ENCODE measurements at regions not wholly inside any gene's neighbourhood (a gene's known extent, or its start where the extent isn't known, plus 50 kb on each side); places are given as distances from the start of the nearest gene placed in this dataset.

GRCh38 chr4:145299380-145300076, 119.1 kb upstream of the OTUD4 start (continued):
- TF ChIP-seq PAX5 (IDR thresholded peaks at IDR 0.05; ENCODE audit: borderline replicate concordance, low read depth, low read length), result peak; percentile 59; the same call in 1 of the 2 replicates
- no peak for TF ChIP-seq REST (IDR thresholded peaks at IDR 0.05; ENCODE audit: low read depth, low read length)
- TF ChIP-seq STAT3 (IDR thresholded peaks at IDR 0.05; ENCODE audit: low read depth, low read length), result peak; percentile 75; the same call in 1 of the 2 replicates
- TF ChIP-seq EED (IDR thresholded peaks at IDR 0.05; ENCODE audit: low read depth), result peak; percentile 94
- TF ChIP-seq, protein P1, sequence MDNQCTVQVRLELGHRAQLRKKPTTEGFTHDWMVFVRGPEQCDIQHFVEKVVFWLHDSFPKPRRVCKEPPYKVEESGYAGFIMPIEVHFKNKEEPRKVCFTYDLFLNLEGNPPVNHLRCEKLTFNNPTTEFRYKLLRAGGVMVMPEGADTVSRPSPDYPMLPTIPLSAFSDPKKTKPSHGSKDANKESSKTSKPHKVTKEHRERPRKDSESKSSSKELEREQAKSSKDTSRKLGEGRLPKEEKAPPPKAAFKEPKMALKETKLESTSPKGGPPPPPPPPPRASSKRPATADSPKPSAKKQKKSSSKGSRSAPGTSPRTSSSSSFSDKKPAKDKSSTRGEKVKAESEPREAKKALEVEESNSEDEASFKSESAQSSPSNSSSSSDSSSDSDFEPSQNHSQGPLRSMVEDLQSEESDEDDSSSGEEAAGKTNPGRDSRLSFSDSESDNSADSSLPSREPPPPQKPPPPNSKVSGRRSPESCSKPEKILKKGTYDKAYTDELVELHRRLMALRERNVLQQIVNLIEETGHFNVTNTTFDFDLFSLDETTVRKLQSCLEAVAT (IDR thresholded peaks at IDR 0.05), result peak; percentile 83; the same call in 1 of the 2 replicates
- peak; percentile 89 for TF ChIP-seq CREM (IDR thresholded peaks at IDR 0.05; ENCODE audit: low read depth)
- no peak for TF ChIP-seq LARP7 (IDR thresholded peaks at IDR 0.05)
- 0 out of 4 replicates have a peak, but pooled peaks of 1 of the 2 experiments have one; percentile 26 for TF ChIP-seq SRF (IDR thresholded peaks at IDR 0.05; ENCODE audit: low read depth in 2 of 2, low read length in 2 of 2)
- TF ChIP-seq BCLAF1 (IDR thresholded peaks at IDR 0.05), result no peak
- TF ChIP-seq YBX1 (IDR thresholded peaks at IDR 0.05), result no peak
- TF ChIP-seq ZBED1 (IDR thresholded peaks at IDR 0.05; ENCODE audit: borderline replicate concordance), result peak; percentile 89
- TF ChIP-seq SPI1 (IDR thresholded peaks at IDR 0.05; ENCODE audit: borderline replicate concordance, insufficient read depth, low read depth, low read length), result peak; percentile 23; the same call in 1 of the 2 replicates
- 0 out of 2 replicates have a peak, but pooled peaks have one; percentile 29 for TF ChIP-seq MYB (IDR thresholded peaks at IDR 0.05; ENCODE audit: borderline replicate concordance, low read depth, low read length)
- peak; percentile 69; the same call in 1 of the 2 replicates for TF ChIP-seq IRF4 (IDR thresholded peaks at IDR 0.05; ENCODE audit: low read depth, low read length)
- no peak for TF ChIP-seq RAD51 (IDR thresholded peaks at IDR 0.05)
- TF ChIP-seq POU2F2 (IDR thresholded peaks at IDR 0.05; ENCODE audit: borderline replicate concordance, low read depth, low read length), result peak; percentile 72; the same call in 1 of the 3 replicates
- TF ChIP-seq ATF7 (IDR thresholded peaks at IDR 0.05; ENCODE audit: low read depth), result peak; percentile 64; the same call in 1 of the 2 replicates
- peak; percentile 63; the same call in 1 of the 2 replicates for TF ChIP-seq NBN (IDR thresholded peaks at IDR 0.05)
- peak; percentile 62 for TF ChIP-seq SKIL (IDR thresholded peaks at IDR 0.05; ENCODE audit: low read depth, poor library complexity, severe bottlenecking)
- peak; percentile 22 for TF ChIP-seq SP1 (IDR thresholded peaks at IDR 0.05; ENCODE audit: low read depth, low read length)
- TF ChIP-seq NFIC (IDR thresholded peaks at IDR 0.05; ENCODE audit: low read depth, low read length), result peak; percentile 94
- TF ChIP-seq SMARCA5 (IDR thresholded peaks at IDR 0.05), result no peak

Data from GM12878 (cell line).